ENCODE measurements at regions not wholly inside any gene's neighbourhood (a gene's known extent, or its start where the extent isn't known, plus 50 kb on each side); places are given as distances from the start of the nearest gene placed in this dataset.

GRCh38 chr1:8211251-8211882, 106.5 kb upstream of the SLC45A1 start:
- TF ChIP-seq CTCF (conservative IDR thresholded peaks at IDR 0.05) (no peak), ZFX (IDR thresholded peaks at IDR 0.05) (no peak)
